Thoracic aorta (tissue), 2 donors: ENCODE measurements at regions not wholly inside any gene's neighbourhood (a gene's known extent, or its start where the extent isn't known, plus 50 kb on each side); places are given as distances from the start of the nearest gene placed in this dataset.
"Not testable (repeated sequence)": the region's sequence is repeated elsewhere in the genome, so short reads cannot be mapped to it uniquely, and the experiment has no call there.

Source experiments
- ATAC-seq: fragments of 150-250 bp; one replicate; pipeline ENCODE4 v1.8.0; 2017; ENCODE audit warnings: low read depth; ENCODE audit not compliant: insufficient number of reproducible peaks, low FRiP score
- DNase-seq: peaks from one replicate; pipeline ENCODE4 v3.0.0-alpha.2; 2020; ENCODE audit warnings: low spot score
- H3K27ac ChIP-seq, 2 donors: fragments of 200-600 bp; sonication (generic); 1 replicate in 1 of 2; 2 replicates in 1 of 2; pipeline ENCODE4 v1.5.1; 2016; ENCODE audit warnings: mild to moderate bottlenecking in 2 of 2, moderate library complexity in 2 of 2
- H3K27me3 ChIP-seq: fragments of 200-600 bp; sonication (generic); replicated peaks from 2 replicates; pipeline ENCODE4 v1.6.0; 2016; ENCODE audit warnings: mild to moderate bottlenecking; ENCODE audit not compliant: insufficient read depth
- H3K36me3 ChIP-seq: fragments of 200-600 bp; sonication (generic); one replicate; pipeline ENCODE4 v1.5.1; 2016
- H3K4me1 ChIP-seq, 2 donors: fragments of 200-600 bp; sonication (generic); 1 replicate in 1 of 2; 2 replicates in 1 of 2; pipeline versions ENCODE4 v1.5.1 to v1.6.0; 2016; ENCODE audit warnings: low read depth in 2 of 2, mild to moderate bottlenecking in 1 of 2; ENCODE audit not compliant: control insufficient read depth in 1 of 2
- H3K4me3 ChIP-seq: fragments of 200-600 bp; sonication (generic); 2 replicates; pipeline ENCODE4 v1.5.1; 2016; ENCODE audit warnings: mild to moderate bottlenecking
- H3K9me3 ChIP-seq: fragments of 200-600 bp; sonication (generic); 2 replicates; pipeline ENCODE4 v1.5.1; 2016
- CTCF ChIP-seq: fragments of 200-600 bp; sonication (generic); IDR thresholded peaks from one replicate; pipeline ENCODE4 v1.5.1; 2019; ENCODE audit warnings: antibody characterized with exemption

GRCh38 chr4:137360761-137361160 lies 171.5 kb downstream of the PCDH18 start:
- TF ChIP-seq CTCF: no peak
- Histone ChIP-seq H3K27ac (no peak overlapping the region), H3K36me3 (no peaks in the 10 kb centered on the region), H3K4me1 (peaks cover 10 to 13% of the 10 kb centered on the region in 2 donors), H3K27me3 (no peaks in the 10 kb centered on the region), H3K4me3 (no peak overlapping the region), H3K9me3 (no peaks in the 10 kb centered on the region)
- DNase-seq (no peak), ATAC-seq (no peak)

GRCh38 chr4:137359691-137360315 lies 172.5 kb downstream of the PCDH18 start:
- Histone ChIP-seq H3K4me3 (peak overlapping the region; percentile 9), H3K36me3 (no peaks in the 10 kb centered on the region), H3K4me1 (peaks cover 10 to 13% of the 10 kb centered on the region in 2 donors), H3K27me3 (no peaks in the 10 kb centered on the region), H3K9me3 (no peaks in the 10 kb centered on the region), H3K27ac (no peak overlapping the region)
- no peak for DNase-seq
- no peak for TF ChIP-seq CTCF
- no peak for ATAC-seq

GRCh38 chr4:137354562-137354961 lies 177.7 kb downstream of the PCDH18 start:
- not testable (repeated sequence) for ATAC-seq, H3K27me3 ChIP-seq, H3K9me3 ChIP-seq, H3K4me1 ChIP-seq, H3K36me3 ChIP-seq, DNase-seq, H3K4me3 ChIP-seq, H3K27ac ChIP-seq

- ATAC-seq (no peak), DNase-seq (no peak)
- no peaks in the 10 kb centered on the region for H3K9me3 ChIP-seq
- no peaks in the 10 kb centered on the region for H3K27me3 ChIP-seq
- no peak overlapping the region for H3K4me3 ChIP-seq
- no peaks in the 10 kb centered on the region for H3K4me1 ChIP-seq
- H3K36me3 ChIP-seq: no peaks in the 10 kb centered on the region
- H3K27ac ChIP-seq: no peak overlapping the region
- TF ChIP-seq CTCF: no peak
Measured at GRCh38 chr4:137347371-137347770, 184.9 kb downstream of the PCDH18 start.

- ATAC-seq: no peak
- TF ChIP-seq CTCF: no peak
- Histone ChIP-seq H3K9me3 (no peaks in the 10 kb centered on the region), H3K36me3 (no peaks in the 10 kb centered on the region), H3K27ac (no peak overlapping the region), H3K4me1 (no peaks in the 10 kb centered on the region), H3K4me3 (no peak overlapping the region), H3K27me3 (no peaks in the 10 kb centered on the region)
- DNase-seq: no peak
Measured at GRCh38 chr4:137345597-137345996, 186.7 kb downstream of the PCDH18 start.

DNA sequence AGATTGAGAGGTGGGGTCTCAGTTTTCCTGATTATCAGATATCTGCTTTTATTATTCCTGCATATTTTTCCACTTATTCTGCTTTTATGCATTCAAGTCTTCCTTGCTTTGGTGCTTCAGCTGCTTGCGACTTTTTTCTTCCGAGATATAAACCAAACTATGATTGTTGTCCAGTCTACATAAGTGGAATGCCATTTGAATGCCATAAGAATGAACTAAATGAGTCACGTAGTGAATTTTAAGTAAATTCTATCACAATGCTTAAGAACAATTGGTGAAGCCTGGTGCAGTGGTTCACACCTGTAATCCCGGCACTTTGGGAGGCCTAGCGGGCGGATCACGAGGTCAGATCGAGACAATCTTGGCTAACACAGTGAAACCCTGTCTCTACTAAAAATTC lies 189.1 kb downstream of the PCDH18 start:
- ATAC-seq: no peak
- no peak for TF ChIP-seq CTCF
- Histone ChIP-seq H3K9me3 (no peaks in the 10 kb centered on the region), H3K27ac (no peak overlapping the region), H3K4me3 (no peak overlapping the region), H3K27me3 (no peaks in the 10 kb centered on the region), H3K4me1 (no peaks in the 10 kb centered on the region), H3K36me3 (no peaks in the 10 kb centered on the region)
- DNase-seq: no peak
